OCI-LY3 (cell line): ENCODE measurements at regions not wholly inside any gene's neighbourhood (a gene's known extent, or its start where the extent isn't known, plus 50 kb on each side); places are given as distances from the start of the nearest gene placed in this dataset.

Experiments
- EZH2phosphoT487 ChIP-seq: fragments of 200-600 bp; shearing (Covaris generic); IDR thresholded peaks from 2 replicates; pipeline ENCODE4 v1.6.1; 2018; ENCODE audit warnings: antibody characterized with exemption, mixed run types, low read depth
- TF ChIP-seq, protein P1 (sequence below): fragments of 200-600, 300-600 bp; sonication (generic); IDR thresholded peaks from 2 replicates; pipeline ENCODE4 v1.5.1; 2014; ENCODE audit warnings: antibody characterized with exemption, low read length, low read depth

DNA sequence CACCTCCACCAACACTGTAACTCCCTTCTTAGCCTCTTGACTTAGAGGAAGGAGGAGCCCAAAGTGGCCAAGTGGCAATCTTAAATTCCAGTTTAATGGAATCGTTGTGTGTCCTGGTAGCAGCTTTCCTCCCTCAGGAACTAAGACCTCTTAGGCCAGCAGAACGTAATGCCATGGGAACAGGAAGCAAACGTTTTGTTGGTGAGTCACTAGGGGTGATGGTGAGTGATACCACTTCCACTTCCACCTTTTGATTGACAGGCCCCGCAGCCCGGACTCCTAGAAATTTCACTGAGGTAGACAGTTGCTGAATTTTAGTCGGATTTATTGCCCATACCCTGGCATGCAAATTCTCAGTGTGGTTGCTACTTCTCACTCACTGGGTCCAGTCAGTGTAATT lies 94.2 kb upstream of the FBN2 start:
- TF ChIP-seq EZH2phosphoT487: no peak
- TF ChIP-seq, protein P1, sequence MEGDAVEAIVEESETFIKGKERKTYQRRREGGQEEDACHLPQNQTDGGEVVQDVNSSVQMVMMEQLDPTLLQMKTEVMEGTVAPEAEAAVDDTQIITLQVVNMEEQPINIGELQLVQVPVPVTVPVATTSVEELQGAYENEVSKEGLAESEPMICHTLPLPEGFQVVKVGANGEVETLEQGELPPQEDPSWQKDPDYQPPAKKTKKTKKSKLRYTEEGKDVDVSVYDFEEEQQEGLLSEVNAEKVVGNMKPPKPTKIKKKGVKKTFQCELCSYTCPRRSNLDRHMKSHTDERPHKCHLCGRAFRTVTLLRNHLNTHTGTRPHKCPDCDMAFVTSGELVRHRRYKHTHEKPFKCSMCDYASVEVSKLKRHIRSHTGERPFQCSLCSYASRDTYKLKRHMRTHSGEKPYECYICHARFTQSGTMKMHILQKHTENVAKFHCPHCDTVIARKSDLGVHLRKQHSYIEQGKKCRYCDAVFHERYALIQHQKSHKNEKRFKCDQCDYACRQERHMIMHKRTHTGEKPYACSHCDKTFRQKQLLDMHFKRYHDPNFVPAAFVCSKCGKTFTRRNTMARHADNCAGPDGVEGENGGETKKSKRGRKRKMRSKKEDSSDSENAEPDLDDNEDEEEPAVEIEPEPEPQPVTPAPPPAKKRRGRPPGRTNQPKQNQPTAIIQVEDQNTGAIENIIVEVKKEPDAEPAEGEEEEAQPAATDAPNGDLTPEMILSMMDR: no peak
